Astrocyte (in vitro differentiated cells and primary cell): ENCODE measurements at regions not wholly inside any gene's neighbourhood (a gene's known extent, or its start where the extent isn't known, plus 50 kb on each side); places are given as distances from the start of the nearest gene placed in this dataset.

Experiments
- DNase-seq: peaks from one replicate; pipeline ENCODE4 v3.0.0-alpha.2; 2010; ENCODE audit warnings: low read depth
- FAIRE-seq: peaks from 2 replicates; lab custom pipeline; 2011; peaks lifted over from hg19 to GRCh38; lab: Jason Lieb, UNC
- H2AFZ ChIP-seq: 2 replicates; pipeline ENCODE4 v1.6.0; 2012; ENCODE audit warnings: low read depth, low read length, inconsistent platforms
- H3K27ac ChIP-seq: 2 replicates; pipeline ENCODE4 v1.5.1; 2011; ENCODE audit warnings: low read depth, low read length, inconsistent platforms
- H3K27me3 ChIP-seq: 2 replicates; pipeline ENCODE4 v1.6.0; 2011; ENCODE audit warnings: low read length, inconsistent platforms; ENCODE audit not compliant: insufficient read depth
- H3K36me3 ChIP-seq: 2 replicates; pipeline ENCODE4 v1.5.1; 2011; ENCODE audit warnings: low read length, inconsistent platforms; ENCODE audit not compliant: insufficient read depth
- H3K4me1 ChIP-seq: 2 replicates; pipeline ENCODE4 v1.5.1; 2011; ENCODE audit warnings: low read length, inconsistent platforms; ENCODE audit not compliant: insufficient read depth
- H3K4me2 ChIP-seq: 2 replicates; pipeline ENCODE4 v1.6.0; 2012; ENCODE audit warnings: low read length, inconsistent platforms
- H3K4me3 ChIP-seq: 2 replicates; pipeline ENCODE4 v1.5.1; 2011; ENCODE audit warnings: low read depth, mild to moderate bottlenecking, low read length, inconsistent platforms; ENCODE audit not compliant: insufficient read depth
- H3K79me2 ChIP-seq: 2 replicates; pipeline ENCODE4 v1.6.0; 2012; ENCODE audit warnings: mild to moderate bottlenecking, low read length, inconsistent platforms; ENCODE audit not compliant: insufficient read depth
- H3K9ac ChIP-seq: 2 replicates; pipeline ENCODE4 v1.6.0; 2012; ENCODE audit warnings: mild to moderate bottlenecking, low read length, inconsistent platforms
- H3K9me3 ChIP-seq: 2 replicates; pipeline ENCODE4 v1.5.1; 2012; ENCODE audit warnings: low read depth, mild to moderate bottlenecking, low read length, inconsistent platforms; ENCODE audit not compliant: insufficient read depth
- H4K20me1 ChIP-seq: 2 replicates; pipeline ENCODE4 v1.6.0; 2012; ENCODE audit warnings: low read length, inconsistent platforms; ENCODE audit not compliant: insufficient read depth
- H3K27ac Mint-ChIP-seq: one replicate; pipeline ENCODE4 v1.8.0; 2021; ENCODE audit warnings: mild to moderate bottlenecking, mixed read lengths; ENCODE audit not compliant: unreplicated experiment
- H3K27me3 Mint-ChIP-seq: one replicate; pipeline ENCODE4 v1.8.0; 2021; ENCODE audit warnings: low read depth, mixed read lengths; ENCODE audit not compliant: unreplicated experiment
- H3K36me3 Mint-ChIP-seq: one replicate; pipeline ENCODE4 v1.8.0; 2021; ENCODE audit warnings: low read depth, mixed read lengths; ENCODE audit not compliant: unreplicated experiment
- H3K4me1 Mint-ChIP-seq: one replicate; pipeline ENCODE4 v1.8.0; 2021; ENCODE audit warnings: low read depth, mixed read lengths; ENCODE audit not compliant: unreplicated experiment
- H3K4me3 Mint-ChIP-seq: one replicate; pipeline ENCODE4 v1.8.0; 2021; ENCODE audit warnings: mild to moderate bottlenecking, moderate library complexity, mixed read lengths; ENCODE audit not compliant: unreplicated experiment
- H3K9me3 Mint-ChIP-seq: one replicate; pipeline ENCODE4 v1.8.0; 2021; ENCODE audit warnings: mild to moderate bottlenecking, mixed read lengths; ENCODE audit not compliant: unreplicated experiment
- CTCF ChIP-seq: IDR thresholded peaks from 2 replicates; pipeline ENCODE4 v1.5.1; 2011; ENCODE audit warnings: low read depth, mild to moderate bottlenecking, inconsistent platforms, low read length, moderate library complexity; ENCODE audit not compliant: insufficient read depth
- EZH2 ChIP-seq: IDR thresholded peaks from 2 replicates; pipeline ENCODE4 v1.6.1; 2012; ENCODE audit warnings: mild to moderate bottlenecking, low read length, inconsistent platforms; ENCODE audit not compliant: insufficient read depth

GRCh38 chr6:99709062-99709461, 102.4 kb downstream of the PRDM13 start:
- no peaks in the 10 kb centered on the region for H3K36me3 Mint-ChIP-seq
- Histone ChIP-seq H3K4me1 (no peaks in the 10 kb centered on the region), H3K9ac (no peak overlapping the region), H3K79me2 (no peaks in the 10 kb centered on the region), H3K36me3 (no peaks in the 10 kb centered on the region), H3K4me3 (no peak overlapping the region), H3K27me3 (no peaks in the 10 kb centered on the region), H2AFZ (no peak overlapping the region), H4K20me1 (no peaks in the 10 kb centered on the region), H3K4me2 (no peak overlapping the region), H3K9me3 (no peaks in the 10 kb centered on the region), H3K27ac (no peak overlapping the region)
- H3K27me3 Mint-ChIP-seq: peaks cover 2% of the 10 kb centered on the region
- H3K9me3 Mint-ChIP-seq: peaks cover 6% of the 10 kb centered on the region
- H3K4me3 Mint-ChIP-seq: no peak overlapping the region
- FAIRE-seq: no peak
- no peaks in the 10 kb centered on the region for H3K4me1 Mint-ChIP-seq
- DNase-seq: no peak
- H3K27ac Mint-ChIP-seq: no peak overlapping the region
- TF ChIP-seq EZH2 (no peak), CTCF (no peak)

DNA sequence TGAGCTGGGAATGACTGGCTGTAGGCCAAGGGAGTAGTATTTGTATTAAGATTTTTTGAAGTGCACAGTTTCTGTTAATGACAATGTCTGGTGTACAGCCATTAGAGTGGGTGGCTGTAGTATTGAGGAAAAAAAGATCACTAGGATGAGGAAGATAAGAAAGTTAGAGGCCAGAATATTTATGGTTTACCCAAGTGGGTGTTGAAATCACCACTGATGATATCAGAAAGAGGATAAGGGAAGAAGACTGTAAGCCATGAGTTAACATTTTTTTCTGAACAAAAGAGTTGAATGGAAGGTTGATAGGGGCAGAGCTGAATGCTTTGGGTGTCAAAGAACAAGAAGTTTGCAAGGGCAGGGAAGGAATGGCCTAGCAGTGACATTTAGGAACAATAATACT, 104.7 kb downstream of the PRDM13 start:
- no peaks in the 10 kb centered on the region for H3K36me3 ChIP-seq
- H3K27me3 ChIP-seq: no peaks in the 10 kb centered on the region
- Mint-ChIP-seq H3K27ac (no peak overlapping the region), H3K36me3 (no peaks in the 10 kb centered on the region), H3K4me3 (no peak overlapping the region), H3K27me3 (no peaks in the 10 kb centered on the region), H3K4me1 (no peaks in the 10 kb centered on the region), H3K9me3 (peaks cover 7% of the 10 kb centered on the region)
- FAIRE-seq (no peak), DNase-seq (no peak)
- no peak overlapping the region for H3K9ac ChIP-seq
- H3K4me1 ChIP-seq: no peaks in the 10 kb centered on the region
- H3K79me2 ChIP-seq: no peaks in the 10 kb centered on the region
- H2AFZ ChIP-seq: no peak overlapping the region
- no peak overlapping the region for H3K27ac ChIP-seq
- H4K20me1 ChIP-seq: no peaks in the 10 kb centered on the region
- no peak overlapping the region for H3K4me3 ChIP-seq
- no peaks in the 10 kb centered on the region for H3K9me3 ChIP-seq
- H3K4me2 ChIP-seq: no peak overlapping the region
- no peak for TF ChIP-seq EZH2
- TF ChIP-seq CTCF: no peak

GRCh38 chr6:99711925-99712324, 105.3 kb downstream of the PRDM13 start:
- no peaks in the 10 kb centered on the region for H3K4me1 ChIP-seq
- no peaks in the 10 kb centered on the region for H3K79me2 ChIP-seq
- H4K20me1 ChIP-seq: no peaks in the 10 kb centered on the region
- no peak overlapping the region for H3K27ac ChIP-seq
- no peaks in the 10 kb centered on the region for H3K9me3 ChIP-seq
- no peaks in the 10 kb centered on the region for H3K27me3 ChIP-seq
- DNase-seq: no peak
- H3K4me3 ChIP-seq: no peak overlapping the region
- no peak overlapping the region for H3K4me2 ChIP-seq
- no peak overlapping the region for H3K27ac Mint-ChIP-seq
- TF ChIP-seq EZH2 (no peak), CTCF (no peak)
- no peak overlapping the region for H3K9ac ChIP-seq
- peaks cover 9% of the 10 kb centered on the region for H3K9me3 Mint-ChIP-seq
- H3K4me1 Mint-ChIP-seq: no peaks in the 10 kb centered on the region
- H3K36me3 ChIP-seq: no peaks in the 10 kb centered on the region
- H2AFZ ChIP-seq: no peak overlapping the region
- H3K36me3 Mint-ChIP-seq: no peaks in the 10 kb centered on the region
- H3K27me3 Mint-ChIP-seq: no peaks in the 10 kb centered on the region
- no peak overlapping the region for H3K4me3 Mint-ChIP-seq
- FAIRE-seq: no peak
